Chondrocyte (in vitro differentiated cells): ENCODE measurements at regions not wholly inside any gene's neighbourhood (a gene's known extent, or its start where the extent isn't known, plus 50 kb on each side); places are given as distances from the start of the nearest gene placed in this dataset.

Experiments
- DNase-seq: peaks from one replicate; pipeline ENCODE4 v3.0.0; 2021; ENCODE audit warnings: mixed read lengths, low spot score
- H3K27ac Mint-ChIP-seq: one replicate; pipeline ENCODE4 v1.8.0; 2021; ENCODE audit warnings: mild to moderate bottlenecking, moderate library complexity, mixed read lengths; ENCODE audit not compliant: unreplicated experiment
- H3K27me3 Mint-ChIP-seq: 2 replicates; pipeline ENCODE4 v1.8.0; 2021; ENCODE audit warnings: low read depth, mixed read lengths
- H3K36me3 Mint-ChIP-seq: 2 replicates; pipeline ENCODE4 v1.8.0; 2021; ENCODE audit warnings: low read depth, mixed read lengths
- H3K4me1 Mint-ChIP-seq: 2 replicates; pipeline ENCODE4 v1.8.0; 2021; ENCODE audit warnings: low read depth, mild to moderate bottlenecking, mixed read lengths
- H3K4me3 Mint-ChIP-seq: one replicate; pipeline ENCODE4 v1.8.0; 2021; ENCODE audit warnings: mild to moderate bottlenecking, moderate library complexity, mixed read lengths; ENCODE audit not compliant: unreplicated experiment
- H3K9me3 Mint-ChIP-seq: 2 replicates; pipeline ENCODE4 v1.8.0; 2021; ENCODE audit warnings: low read depth, mixed read lengths
- TF ChIP-seq, protein P1 (sequence below): fragments of 200-600 bp; sonication (generic); IDR thresholded peaks from 2 replicates; pipeline ENCODE4 v1.5.0; 2021; ENCODE audit warnings: antibody characterized with exemption, mild to moderate bottlenecking, moderate library complexity

- no peak for DNase-seq
- H3K4me3 Mint-ChIP-seq = no peak overlapping the region
- TF ChIP-seq, protein P1, sequence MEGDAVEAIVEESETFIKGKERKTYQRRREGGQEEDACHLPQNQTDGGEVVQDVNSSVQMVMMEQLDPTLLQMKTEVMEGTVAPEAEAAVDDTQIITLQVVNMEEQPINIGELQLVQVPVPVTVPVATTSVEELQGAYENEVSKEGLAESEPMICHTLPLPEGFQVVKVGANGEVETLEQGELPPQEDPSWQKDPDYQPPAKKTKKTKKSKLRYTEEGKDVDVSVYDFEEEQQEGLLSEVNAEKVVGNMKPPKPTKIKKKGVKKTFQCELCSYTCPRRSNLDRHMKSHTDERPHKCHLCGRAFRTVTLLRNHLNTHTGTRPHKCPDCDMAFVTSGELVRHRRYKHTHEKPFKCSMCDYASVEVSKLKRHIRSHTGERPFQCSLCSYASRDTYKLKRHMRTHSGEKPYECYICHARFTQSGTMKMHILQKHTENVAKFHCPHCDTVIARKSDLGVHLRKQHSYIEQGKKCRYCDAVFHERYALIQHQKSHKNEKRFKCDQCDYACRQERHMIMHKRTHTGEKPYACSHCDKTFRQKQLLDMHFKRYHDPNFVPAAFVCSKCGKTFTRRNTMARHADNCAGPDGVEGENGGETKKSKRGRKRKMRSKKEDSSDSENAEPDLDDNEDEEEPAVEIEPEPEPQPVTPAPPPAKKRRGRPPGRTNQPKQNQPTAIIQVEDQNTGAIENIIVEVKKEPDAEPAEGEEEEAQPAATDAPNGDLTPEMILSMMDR = no peak
- H3K36me3 Mint-ChIP-seq = peaks cover 12% of the 10 kb centered on the region
- no peak overlapping the region for H3K27ac Mint-ChIP-seq
- peaks cover 25% of the 10 kb centered on the region for H3K9me3 Mint-ChIP-seq
- H3K27me3 Mint-ChIP-seq = peaks cover 7% of the 10 kb centered on the region
- no peaks in the 10 kb centered on the region for H3K4me1 Mint-ChIP-seq
Observed at GRCh38 chr3:191743283-191743682, 282.3 kb downstream of the PYDC2 start.

DNA sequence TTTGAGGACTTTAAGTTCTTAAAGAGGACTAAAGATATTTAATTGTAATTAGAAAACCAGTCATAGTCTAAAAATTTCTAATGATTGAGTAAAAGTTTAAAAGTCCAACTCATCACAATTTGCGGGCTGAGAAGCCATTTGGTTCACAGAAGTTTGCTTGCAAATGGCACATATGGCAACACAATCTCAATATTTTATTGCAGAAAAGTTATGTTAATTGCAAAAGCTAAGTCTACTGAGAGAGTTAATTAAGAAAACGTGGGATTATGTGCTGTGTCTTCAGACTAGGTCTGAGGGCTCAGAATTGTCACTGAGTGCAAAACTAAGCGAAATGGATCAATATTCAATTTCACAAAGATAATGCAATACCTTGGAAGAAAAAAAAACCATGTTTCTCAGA lies 289.7 kb downstream of the PYDC2 start:
- Mint-ChIP-seq H3K4me1 (peaks cover 7% of the 10 kb centered on the region), H3K4me3 (no peak overlapping the region), H3K36me3 (no peaks in the 10 kb centered on the region), H3K27me3 (peaks cover 15% of the 10 kb centered on the region), H3K27ac (no peak overlapping the region), H3K9me3 (peaks cover 3% of the 10 kb centered on the region)
- DNase-seq = no peak
- TF ChIP-seq, protein P1 = no peak

GRCh38 chr3:191753196-191753595 lies 292.2 kb downstream of the PYDC2 start:
- Mint-ChIP-seq H3K27me3 (peaks cover 9% of the 10 kb centered on the region), H3K36me3 (no peaks in the 10 kb centered on the region), H3K9me3 (peaks cover 3% of the 10 kb centered on the region), H3K4me3 (no peak overlapping the region), H3K4me1 (peaks cover 7% of the 10 kb centered on the region), H3K27ac (no peak overlapping the region)
- TF ChIP-seq, protein P1 = no peak
- DNase-seq = no peak

GRCh38 chr3:191761906-191762305 lies 300.9 kb downstream of the PYDC2 start:
- H3K36me3 Mint-ChIP-seq = no peaks in the 10 kb centered on the region
- H3K27ac Mint-ChIP-seq = peak overlapping the region; percentile 61
- peaks cover 6% of the 10 kb centered on the region for H3K9me3 Mint-ChIP-seq
- TF ChIP-seq, protein P1 = no peak
- no peaks in the 10 kb centered on the region for H3K27me3 Mint-ChIP-seq
- no peak overlapping the region for H3K4me3 Mint-ChIP-seq
- DNase-seq = no peak
- H3K4me1 Mint-ChIP-seq = peaks cover 16% of the 10 kb centered on the region

- Mint-ChIP-seq H3K4me1 (peaks cover 16% of the 10 kb centered on the region), H3K4me3 (peak overlapping the region; percentile 2), H3K27me3 (no peaks in the 10 kb centered on the region), H3K9me3 (peaks cover 6% of the 10 kb centered on the region), H3K36me3 (no peaks in the 10 kb centered on the region), H3K27ac (peak overlapping the region; percentile 68)
- TF ChIP-seq, protein P1 = no peak
- DNase-seq = no peak
Observed at GRCh38 chr3:191762323-191762960, 301.5 kb downstream of the PYDC2 start.
